GM23338 (cell line): ENCODE measurements at regions not wholly inside any gene's neighbourhood (a gene's known extent, or its start where the extent isn't known, plus 50 kb on each side); places are given as distances from the start of the nearest gene placed in this dataset.

ENCODE experiments used
- ATAC-seq: fragments of 200-7000 bp; cut with Tn5 transposase; 3 replicates; pipeline ENCODE4 v1.9.1; 2020
- DNase-seq: peaks from one replicate; pipeline ENCODE4 v3.0.0-alpha.2; 2015; ENCODE audit warnings: low spot score
- H2AFZ ChIP-seq: fragments of 200-600 bp; sonication (generic); 2 replicates; pipeline ENCODE4 v1.8.0; 2016; ENCODE audit warnings: antibody characterized with exemption, mild to moderate bottlenecking, moderate library complexity
- H3F3A ChIP-seq: fragments of 200-600 bp; sonication (generic); replicated peaks from 2 replicates; pipeline ENCODE4 v1.8.0; 2017; ENCODE audit warnings: antibody characterized with exemption, mixed run types, low read depth
- H3K27ac ChIP-seq: fragments of 200-600 bp; sonication (generic); 2 replicates; pipeline ENCODE4 v1.6.1; 2016; ENCODE audit warnings: low read depth
- H3K27me3 ChIP-seq: fragments of 200-600 bp; sonication (generic); 2 replicates; pipeline ENCODE4 v1.8.0; 2016; ENCODE audit warnings: mild to moderate bottlenecking, mixed run types, moderate library complexity; ENCODE audit not compliant: insufficient read depth
- H3K36me3 ChIP-seq: fragments of 200-600 bp; sonication (generic); 2 replicates; pipeline ENCODE4 v1.8.0; 2016; ENCODE audit warnings: mild to moderate bottlenecking; ENCODE audit not compliant: insufficient read depth
- H3K4me1 ChIP-seq: fragments of 200-600 bp; sonication (generic); 2 replicates; pipeline ENCODE4 v1.8.0; 2016; ENCODE audit warnings: mild to moderate bottlenecking, moderate library complexity; ENCODE audit not compliant: insufficient read depth
- H3K4me2 ChIP-seq: fragments of 200-600 bp; sonication (generic); 2 replicates; pipeline ENCODE4 v1.7.1; 2017; ENCODE audit warnings: mixed run types
- H3K4me3 ChIP-seq: fragments of 200-600 bp; sonication (generic); 2 replicates; pipeline ENCODE4 v1.6.1; 2016; ENCODE audit warnings: mixed run types
- H3K79me2 ChIP-seq: fragments of 200-600 bp; sonication (generic); replicated peaks from 2 replicates; pipeline ENCODE4 v1.8.0; 2017; ENCODE audit warnings: mild to moderate bottlenecking; ENCODE audit not compliant: insufficient read depth
- H3K9me2 ChIP-seq: fragments of 200-600 bp; sonication (generic); 2 replicates; pipeline ENCODE4 v1.8.0; 2017; ENCODE audit not compliant: insufficient read depth
- H4K20me1 ChIP-seq: fragments of 200-600 bp; sonication (generic); replicated peaks from 2 replicates; pipeline ENCODE4 v1.8.0; 2017; ENCODE audit warnings: mild to moderate bottlenecking; ENCODE audit not compliant: insufficient read depth
- H3K27ac Mint-ChIP-seq: 2 replicates; pipeline ENCODE4 v1.8.0; 2020; ENCODE audit warnings: inconsistent platforms, mild to moderate bottlenecking, moderate library complexity, mixed read lengths
- H3K27me3 Mint-ChIP-seq: 3 replicates; pipeline ENCODE4 v1.8.0; 2022; ENCODE audit warnings: low read depth, mild to moderate bottlenecking, moderate library complexity, mixed read lengths, inconsistent platforms; ENCODE audit not compliant: insufficient read depth, poor library complexity
- H3K36me3 Mint-ChIP-seq: 3 replicates; pipeline ENCODE4 v1.8.0; 2021; ENCODE audit warnings: low read depth, mild to moderate bottlenecking, inconsistent platforms, moderate library complexity, mixed read lengths
- H3K4me1 Mint-ChIP-seq: 3 replicates; pipeline ENCODE4 v1.8.0; 2020; ENCODE audit warnings: mild to moderate bottlenecking, inconsistent platforms, mixed read lengths
- H3K4me3 Mint-ChIP-seq: 3 replicates; pipeline ENCODE4 v1.8.0; 2021; ENCODE audit warnings: moderate library complexity, mild to moderate bottlenecking, inconsistent platforms, mixed read lengths
- H3K9me3 Mint-ChIP-seq: 3 replicates; pipeline ENCODE4 v1.8.0; 2020; ENCODE audit warnings: moderate library complexity, mild to moderate bottlenecking, inconsistent platforms, mixed read lengths
- CREB1 ChIP-seq: fragments of 250-450 bp; sonication (Bioruptor Pico); IDR thresholded peaks from 2 replicates; pipeline ENCODE4 v1.5.0; 2020; ENCODE audit warnings: low read depth, mild to moderate bottlenecking, moderate library complexity
- JUNB ChIP-seq: IDR thresholded peaks from one replicate; pipeline ENCODE4 v1.6.1; 2016; ENCODE audit warnings: antibody characterized with exemption; ENCODE audit not compliant: unreplicated experiment
- STAT1 ChIP-seq: IDR thresholded peaks from one replicate; pipeline ENCODE4 v1.6.1; 2016; ENCODE audit warnings: antibody characterized with exemption; ENCODE audit not compliant: unreplicated experiment
- ZNF114 ChIP-seq: fragments of 250-450 bp; sonication (Bioruptor Pico); IDR thresholded peaks from 2 replicates; pipeline ENCODE4 v1.5.0; 2020; ENCODE audit warnings: mild to moderate bottlenecking, moderate library complexity
- ZNF331 ChIP-seq: fragments of 250-450 bp; sonication (Bioruptor Pico); IDR thresholded peaks from 2 replicates; pipeline ENCODE4 v1.5.0; 2020; ENCODE audit warnings: low read depth, mild to moderate bottlenecking, moderate library complexity
- ZNF462 ChIP-seq: fragments of 250-450 bp; sonication (Bioruptor Pico); IDR thresholded peaks from 2 replicates; pipeline ENCODE4 v1.5.0; 2020; ENCODE audit warnings: mild to moderate bottlenecking, moderate library complexity
- TF ChIP-seq, protein P1 (sequence below): IDR thresholded peaks from 2 replicates; pipeline ENCODE4 v1.6.1; 2016; ENCODE audit warnings: antibody characterized with exemption
- TF ChIP-seq, protein P2 (sequence below): IDR thresholded peaks from one replicate; pipeline ENCODE4 v1.6.1; 2018; ENCODE audit warnings: antibody characterized with exemption; ENCODE audit not compliant: unreplicated experiment
- TF ChIP-seq, protein P3 (sequence below), 2 experiments: fragments of 200-600 bp in 1 of 2; sonication (generic) in 1 of 2; conservative IDR thresholded peaks; 2 replicates each; pipeline versions ENCODE4 v1.5.1 to v1.6.1; 2016 to 2017; ENCODE audit warnings: antibody characterized with exemption in 2 of 2, low read depth in 2 of 2, mild to moderate bottlenecking in 2 of 2, moderate library complexity in 1 of 2

GRCh38 chr3:7874116-7874515 lies 627.5 kb upstream of the LMCD1 start:
- H3K9me2 ChIP-seq = peaks cover 19% of the 10 kb centered on the region
- no peaks in the 10 kb centered on the region for H3K27me3 ChIP-seq
- H3K36me3 ChIP-seq = no peaks in the 10 kb centered on the region
- no peak overlapping the region for H3K4me3 ChIP-seq
- Mint-ChIP-seq H3K36me3 (no peaks in the 10 kb centered on the region), H3K9me3 (no peaks in the 10 kb centered on the region; the same call in 2 of the 3 replicates), H3K27ac (no peak overlapping the region), H3K4me1 (peaks cover 4% of the 10 kb centered on the region; the same call in 1 of the 3 replicates), H3K27me3 (no peaks in the 10 kb centered on the region), H3K4me3 (no peak overlapping the region)
- H4K20me1 ChIP-seq = no peaks in the 10 kb centered on the region
- no peak overlapping the region for H3K4me2 ChIP-seq
- H3K79me2 ChIP-seq = no peaks in the 10 kb centered on the region
- no peak overlapping the region for H3K27ac ChIP-seq
- no peak for DNase-seq
- no peaks in the 10 kb centered on the region for H3F3A ChIP-seq
- no peak for ATAC-seq
- H3K4me1 ChIP-seq = no peaks in the 10 kb centered on the region
- no peak overlapping the region for H2AFZ ChIP-seq
- TF ChIP-seq JUNB (no peak), ZNF331 (CRISPR knock-in tag) (no peak), ZNF114 (CRISPR knock-in tag) (no peak)

- no peaks in the 10 kb centered on the region for H3K36me3 Mint-ChIP-seq
- ATAC-seq = no peak
- TF ChIP-seq ZNF114 (CRISPR knock-in tag) (no peak), STAT1 (no peak), CREB1 (CRISPR knock-in tag) (no peak), JUNB (no peak), ZNF462 (CRISPR knock-in tag) (no peak), ZNF331 (CRISPR knock-in tag) (no peak)
- TF ChIP-seq, protein P1, sequence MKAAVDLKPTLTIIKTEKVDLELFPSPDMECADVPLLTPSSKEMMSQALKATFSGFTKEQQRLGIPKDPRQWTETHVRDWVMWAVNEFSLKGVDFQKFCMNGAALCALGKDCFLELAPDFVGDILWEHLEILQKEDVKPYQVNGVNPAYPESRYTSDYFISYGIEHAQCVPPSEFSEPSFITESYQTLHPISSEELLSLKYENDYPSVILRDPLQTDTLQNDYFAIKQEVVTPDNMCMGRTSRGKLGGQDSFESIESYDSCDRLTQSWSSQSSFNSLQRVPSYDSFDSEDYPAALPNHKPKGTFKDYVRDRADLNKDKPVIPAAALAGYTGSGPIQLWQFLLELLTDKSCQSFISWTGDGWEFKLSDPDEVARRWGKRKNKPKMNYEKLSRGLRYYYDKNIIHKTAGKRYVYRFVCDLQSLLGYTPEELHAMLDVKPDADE = no peak
- TF ChIP-seq, protein P2, sequence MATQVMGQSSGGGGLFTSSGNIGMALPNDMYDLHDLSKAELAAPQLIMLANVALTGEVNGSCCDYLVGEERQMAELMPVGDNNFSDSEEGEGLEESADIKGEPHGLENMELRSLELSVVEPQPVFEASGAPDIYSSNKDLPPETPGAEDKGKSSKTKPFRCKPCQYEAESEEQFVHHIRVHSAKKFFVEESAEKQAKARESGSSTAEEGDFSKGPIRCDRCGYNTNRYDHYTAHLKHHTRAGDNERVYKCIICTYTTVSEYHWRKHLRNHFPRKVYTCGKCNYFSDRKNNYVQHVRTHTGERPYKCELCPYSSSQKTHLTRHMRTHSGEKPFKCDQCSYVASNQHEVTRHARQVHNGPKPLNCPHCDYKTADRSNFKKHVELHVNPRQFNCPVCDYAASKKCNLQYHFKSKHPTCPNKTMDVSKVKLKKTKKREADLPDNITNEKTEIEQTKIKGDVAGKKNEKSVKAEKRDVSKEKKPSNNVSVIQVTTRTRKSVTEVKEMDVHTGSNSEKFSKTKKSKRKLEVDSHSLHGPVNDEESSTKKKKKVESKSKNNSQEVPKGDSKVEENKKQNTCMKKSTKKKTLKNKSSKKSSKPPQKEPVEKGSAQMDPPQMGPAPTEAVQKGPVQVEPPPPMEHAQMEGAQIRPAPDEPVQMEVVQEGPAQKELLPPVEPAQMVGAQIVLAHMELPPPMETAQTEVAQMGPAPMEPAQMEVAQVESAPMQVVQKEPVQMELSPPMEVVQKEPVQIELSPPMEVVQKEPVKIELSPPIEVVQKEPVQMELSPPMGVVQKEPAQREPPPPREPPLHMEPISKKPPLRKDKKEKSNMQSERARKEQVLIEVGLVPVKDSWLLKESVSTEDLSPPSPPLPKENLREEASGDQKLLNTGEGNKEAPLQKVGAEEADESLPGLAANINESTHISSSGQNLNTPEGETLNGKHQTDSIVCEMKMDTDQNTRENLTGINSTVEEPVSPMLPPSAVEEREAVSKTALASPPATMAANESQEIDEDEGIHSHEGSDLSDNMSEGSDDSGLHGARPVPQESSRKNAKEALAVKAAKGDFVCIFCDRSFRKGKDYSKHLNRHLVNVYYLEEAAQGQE = no peak
- TF ChIP-seq, protein P3, sequence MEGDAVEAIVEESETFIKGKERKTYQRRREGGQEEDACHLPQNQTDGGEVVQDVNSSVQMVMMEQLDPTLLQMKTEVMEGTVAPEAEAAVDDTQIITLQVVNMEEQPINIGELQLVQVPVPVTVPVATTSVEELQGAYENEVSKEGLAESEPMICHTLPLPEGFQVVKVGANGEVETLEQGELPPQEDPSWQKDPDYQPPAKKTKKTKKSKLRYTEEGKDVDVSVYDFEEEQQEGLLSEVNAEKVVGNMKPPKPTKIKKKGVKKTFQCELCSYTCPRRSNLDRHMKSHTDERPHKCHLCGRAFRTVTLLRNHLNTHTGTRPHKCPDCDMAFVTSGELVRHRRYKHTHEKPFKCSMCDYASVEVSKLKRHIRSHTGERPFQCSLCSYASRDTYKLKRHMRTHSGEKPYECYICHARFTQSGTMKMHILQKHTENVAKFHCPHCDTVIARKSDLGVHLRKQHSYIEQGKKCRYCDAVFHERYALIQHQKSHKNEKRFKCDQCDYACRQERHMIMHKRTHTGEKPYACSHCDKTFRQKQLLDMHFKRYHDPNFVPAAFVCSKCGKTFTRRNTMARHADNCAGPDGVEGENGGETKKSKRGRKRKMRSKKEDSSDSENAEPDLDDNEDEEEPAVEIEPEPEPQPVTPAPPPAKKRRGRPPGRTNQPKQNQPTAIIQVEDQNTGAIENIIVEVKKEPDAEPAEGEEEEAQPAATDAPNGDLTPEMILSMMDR (conservative IDR thresholded peaks at IDR 0.05; ENCODE audit: low read depth in 2 of 2) = no peak
Observed at GRCh38 chr3:7875925-7876324, 625.7 kb upstream of the LMCD1 start.

More at GRCh38 chr3:7875925-7876324, 625.7 kb upstream of the LMCD1 start:
- H4K20me1 ChIP-seq = no peaks in the 10 kb centered on the region
- no peaks in the 10 kb centered on the region for H3K79me2 ChIP-seq
- no peaks in the 10 kb centered on the region for H3K27me3 ChIP-seq
- no peak overlapping the region for H3K27ac Mint-ChIP-seq
- H3K27ac ChIP-seq = no peak overlapping the region
- no peaks in the 10 kb centered on the region for H3K36me3 ChIP-seq
- H3F3A ChIP-seq = no peaks in the 10 kb centered on the region
- H3K9me3 Mint-ChIP-seq = no peaks in the 10 kb centered on the region; the same call in 2 of the 3 replicates
- no peak overlapping the region for H2AFZ ChIP-seq
- H3K4me3 ChIP-seq = no peak overlapping the region
- H3K4me1 ChIP-seq = no peaks in the 10 kb centered on the region
- peaks cover 10% of the 10 kb centered on the region for H3K9me2 ChIP-seq
- no peak overlapping the region for H3K4me2 ChIP-seq
- no peak overlapping the region for H3K4me3 Mint-ChIP-seq
- H3K4me1 Mint-ChIP-seq = peaks cover 4% of the 10 kb centered on the region; the same call in 1 of the 3 replicates
- no peak for DNase-seq
- no peaks in the 10 kb centered on the region for H3K27me3 Mint-ChIP-seq
